ENCODE measurements at regions not wholly inside any gene's neighbourhood (a gene's known extent, or its start where the extent isn't known, plus 50 kb on each side); places are given as distances from the start of the nearest gene placed in this dataset.

DNA sequence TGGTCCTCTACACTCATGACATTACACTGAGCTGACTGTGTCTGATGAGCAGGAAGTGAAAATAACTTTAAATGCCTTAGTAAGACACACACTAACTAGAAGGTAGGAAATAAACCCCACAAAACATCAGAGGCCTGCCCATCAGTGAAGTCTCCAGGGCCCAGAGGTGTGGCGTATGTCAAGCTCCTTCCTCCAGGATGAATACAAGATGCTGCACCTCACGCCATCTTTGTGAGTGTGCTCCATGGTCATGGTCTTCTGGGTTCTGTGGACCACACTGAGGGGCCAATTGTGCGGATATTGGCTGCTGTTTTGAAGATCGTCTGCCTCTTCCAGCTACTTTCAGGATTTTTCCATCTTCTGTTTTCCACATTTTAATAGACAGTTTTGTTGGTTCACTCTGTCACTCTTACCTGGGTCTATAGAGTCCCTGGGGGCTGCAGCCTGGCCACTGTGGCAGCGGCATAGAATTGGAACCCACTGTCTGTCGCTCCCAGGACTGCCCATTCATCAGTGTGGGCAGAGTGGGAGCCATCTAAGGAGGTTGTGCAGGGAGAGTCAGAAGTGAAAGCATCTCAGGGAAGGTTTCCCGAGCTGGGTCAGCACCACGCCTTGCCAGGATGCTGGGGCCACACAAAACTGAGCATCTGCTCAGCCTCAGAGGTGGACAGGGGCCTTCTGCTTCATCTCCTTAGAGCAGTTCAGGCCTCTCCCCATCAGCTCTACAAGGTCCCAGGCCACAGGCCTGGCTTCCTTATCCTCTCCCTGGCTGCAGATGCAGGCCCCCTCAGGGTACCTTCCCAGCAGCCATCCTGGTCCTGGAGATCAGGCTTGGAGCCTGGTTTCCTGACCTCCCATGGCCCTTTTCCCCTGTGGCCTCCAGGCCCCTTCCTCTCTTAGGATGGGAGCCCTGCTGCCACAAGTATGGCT lies 57.5 kb upstream of the C14orf180 start:
- no peak for DNase-seq (ENCODE audit: extremely low spot score)
- CTCF ChIA-PET: no interaction called here
- POLR2A ChIA-PET: no interaction called here
- no peak for TF ChIP-seq CTCF (IDR thresholded peaks at IDR 0.05; ENCODE audit: control extremely low read depth, extremely low read depth, low read depth, missing control alignments)

- ChIA-PET CTCF (no interaction called here), POLR2A (no interaction called here)
- DNase-seq (ENCODE audit: extremely low spot score): no peak
- TF ChIP-seq CTCF (IDR thresholded peaks at IDR 0.05; ENCODE audit: control extremely low read depth, extremely low read depth, low read depth, missing control alignments): no peak
Observed at GRCh38 chr14:104522926-104523545, 56.5 kb upstream of the C14orf180 start.

DNA sequence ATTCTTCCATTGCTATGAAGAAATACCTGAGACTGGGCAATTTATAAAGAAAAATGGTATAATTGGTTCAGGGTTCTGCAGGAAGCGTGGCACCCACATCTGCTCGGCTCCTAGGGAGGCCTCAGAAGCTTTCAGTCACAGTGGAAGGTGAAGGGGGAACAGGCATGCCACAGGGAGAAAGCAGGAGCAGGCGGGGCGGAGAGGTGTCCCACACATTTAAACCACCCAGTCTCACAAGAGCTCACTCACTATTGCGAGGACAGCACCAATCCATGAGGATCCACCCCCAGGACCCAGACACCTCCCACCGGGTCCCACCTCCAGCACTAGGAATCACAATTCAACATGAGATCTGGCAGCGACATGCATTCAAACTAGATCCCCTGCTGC lies 56.0 kb upstream of the C14orf180 start:
- ChIA-PET POLR2A (no interaction called here), CTCF (no interaction called here)
- no peak for DNase-seq (ENCODE audit: extremely low spot score)
- no peak for TF ChIP-seq CTCF (IDR thresholded peaks at IDR 0.05; ENCODE audit: control extremely low read depth, extremely low read depth, low read depth, missing control alignments)

- TF ChIP-seq CTCF (IDR thresholded peaks at IDR 0.05; ENCODE audit: control extremely low read depth, extremely low read depth, low read depth, missing control alignments): no peak
- ChIA-PET CTCF (no interaction called here), POLR2A (no interaction called here)
- no peak for DNase-seq (ENCODE audit: extremely low spot score)
Observed at GRCh38 chr14:104524726-104525125, 54.8 kb upstream of the C14orf180 start.

- DNase-seq (ENCODE audit: extremely low spot score): no peak
- ChIA-PET CTCF (no interaction called here), POLR2A (no interaction called here)
- TF ChIP-seq CTCF (IDR thresholded peaks at IDR 0.05; ENCODE audit: control extremely low read depth, extremely low read depth, low read depth, missing control alignments): no peak
Observed at GRCh38 chr14:104526723-104527645, 52.6 kb upstream of the C14orf180 start.

- POLR2A ChIA-PET: no interaction called here
- DNase-seq (ENCODE audit: extremely low spot score): no peak
- CTCF ChIA-PET: no interaction called here
- no peak for TF ChIP-seq CTCF (IDR thresholded peaks at IDR 0.05; ENCODE audit: control extremely low read depth, extremely low read depth, low read depth, missing control alignments)
Observed at GRCh38 chr14:104527857-104528459, 51.6 kb upstream of the C14orf180 start.
